OCI-LY7 (cell line): ENCODE measurements at regions not wholly inside any gene's neighbourhood (a gene's known extent, or its start where the extent isn't known, plus 50 kb on each side); places are given as distances from the start of the nearest gene placed in this dataset.

Experiments
- BruUV-seq: library from RNA; stranded (reverse); fragments of 400-500 nt; replicated peaks from 2 replicates; lab custom pipeline; 2021; lab: Mats Ljungman, UMichigan
- CTCF ChIA-PET: fragments of 300-600 bp; sonication (Branson Sonifier 250); formaldehyde crosslinking; loops from one replicate; lab custom pipeline; 2022; ENCODE audit warnings: antibody characterized with exemption; ENCODE audit not compliant: unreplicated experiment; lab: Charles Lee
- POLR2A ChIA-PET: fragments of 300-600 bp; sonication (Branson Sonifier 250); formaldehyde crosslinking; loops from one replicate; lab custom pipeline; 2022; ENCODE audit warnings: antibody characterized with exemption; lab: Charles Lee
- DNase-seq: peaks from one replicate; pipeline ENCODE4 v3.0.0-alpha.2; 2015; ENCODE audit warnings: low spot score
- H2AFZ ChIP-seq: fragments of 200-600 bp; sonication (generic), shearing (Covaris generic); 2 replicates; pipeline ENCODE4 v1.6.1; 2014; ENCODE audit warnings: mild to moderate bottlenecking, antibody characterized with exemption, low read length, moderate library complexity
- H3K27ac ChIP-seq: fragments of 200-600 bp; sonication (generic); 2 replicates; pipeline ENCODE4 v1.5.1; 2014; ENCODE audit warnings: mixed run types, low read depth, mild to moderate bottlenecking, moderate library complexity, low read length, inconsistent platforms; ENCODE audit not compliant: poor library complexity, severe bottlenecking
- H3K36me3 ChIP-seq: fragments of 200-600 bp; sonication (generic); 2 replicates; pipeline ENCODE4 v1.6.1; 2014; ENCODE audit warnings: mild to moderate bottlenecking, antibody characterized with exemption, low read length, moderate library complexity, mixed read lengths; ENCODE audit not compliant: insufficient read depth
- H3K4me1 ChIP-seq: fragments of 200-600 bp; sonication (generic); 2 replicates; pipeline ENCODE4 v1.5.1; 2014; ENCODE audit warnings: mild to moderate bottlenecking, low read length; ENCODE audit not compliant: insufficient read depth, poor library complexity, severe bottlenecking
- H3K4me2 ChIP-seq: fragments of 200-600 bp; sonication (generic); 2 replicates; pipeline ENCODE4 v1.6.1; 2014; ENCODE audit warnings: mild to moderate bottlenecking, low read length
- H3K4me3 ChIP-seq: fragments of 200-600 bp; sonication (generic); 2 replicates; pipeline ENCODE4 v1.5.1; 2014; ENCODE audit warnings: mild to moderate bottlenecking, low read depth, low read length; ENCODE audit not compliant: poor library complexity, severe bottlenecking
- H3K79me2 ChIP-seq: fragments of 200-600 bp; sonication (generic); 2 replicates; pipeline ENCODE4 v1.6.1; 2016; ENCODE audit warnings: low read depth, mild to moderate bottlenecking, low read length, moderate library complexity, mixed read lengths; ENCODE audit not compliant: insufficient read depth
- H3K9me2 ChIP-seq: fragments of 200-600 bp; sonication (generic); 2 replicates; pipeline ENCODE4 v1.6.1; 2016; ENCODE audit warnings: mild to moderate bottlenecking, low read length, mixed read lengths; ENCODE audit not compliant: insufficient read depth
- H3K9me3 ChIP-seq: fragments of 200-600 bp; sonication (generic); 2 replicates; pipeline ENCODE4 v1.6.1; 2014; ENCODE audit warnings: mild to moderate bottlenecking, mixed run types, low read length, mixed read lengths
- H4K20me1 ChIP-seq: fragments of 200-600 bp; sonication (generic); 2 replicates; pipeline ENCODE4 v1.6.1; 2014; ENCODE audit warnings: mild to moderate bottlenecking, antibody characterized with exemption, low read length, moderate library complexity, mixed read lengths; ENCODE audit not compliant: insufficient read depth
- EZH2phosphoT487 ChIP-seq: fragments of 200-600 bp; sonication (generic); IDR thresholded peaks from 2 replicates; pipeline ENCODE4 v1.6.1; 2018; ENCODE audit warnings: low read depth, borderline replicate concordance, mild to moderate bottlenecking, mixed run types, antibody characterized with exemption, low read length, moderate library complexity, mixed read lengths
- intact Hi-C: fragments of 100-400 bp; cut with micrococcal nuclease; formaldehyde crosslinking; loops from one replicate; pipeline ENCODE4 v1.10.0; 2022; ENCODE audit not compliant: unreplicated experiment
- TF ChIP-seq, protein P1 (sequence below): fragments of 200-600 bp; sonication (generic); conservative IDR thresholded peaks from 2 replicates; pipeline ENCODE4 v1.5.1; 2014; ENCODE audit warnings: mild to moderate bottlenecking, antibody characterized with exemption, low read length, moderate library complexity, mixed read lengths

- H3K9me2 ChIP-seq = no peaks in the 10 kb centered on the region
- no peak overlapping the region for H3K27ac ChIP-seq
- H3K79me2 ChIP-seq = no peaks in the 10 kb centered on the region
- H3K4me1 ChIP-seq = no peaks in the 10 kb centered on the region
- no peak overlapping the region for H3K4me3 ChIP-seq
- no peak for DNase-seq
- H4K20me1 ChIP-seq = no peaks in the 10 kb centered on the region
- no peak overlapping the region for H2AFZ ChIP-seq
- no TSS peak for BruUV-seq
- TF ChIP-seq, protein P1, sequence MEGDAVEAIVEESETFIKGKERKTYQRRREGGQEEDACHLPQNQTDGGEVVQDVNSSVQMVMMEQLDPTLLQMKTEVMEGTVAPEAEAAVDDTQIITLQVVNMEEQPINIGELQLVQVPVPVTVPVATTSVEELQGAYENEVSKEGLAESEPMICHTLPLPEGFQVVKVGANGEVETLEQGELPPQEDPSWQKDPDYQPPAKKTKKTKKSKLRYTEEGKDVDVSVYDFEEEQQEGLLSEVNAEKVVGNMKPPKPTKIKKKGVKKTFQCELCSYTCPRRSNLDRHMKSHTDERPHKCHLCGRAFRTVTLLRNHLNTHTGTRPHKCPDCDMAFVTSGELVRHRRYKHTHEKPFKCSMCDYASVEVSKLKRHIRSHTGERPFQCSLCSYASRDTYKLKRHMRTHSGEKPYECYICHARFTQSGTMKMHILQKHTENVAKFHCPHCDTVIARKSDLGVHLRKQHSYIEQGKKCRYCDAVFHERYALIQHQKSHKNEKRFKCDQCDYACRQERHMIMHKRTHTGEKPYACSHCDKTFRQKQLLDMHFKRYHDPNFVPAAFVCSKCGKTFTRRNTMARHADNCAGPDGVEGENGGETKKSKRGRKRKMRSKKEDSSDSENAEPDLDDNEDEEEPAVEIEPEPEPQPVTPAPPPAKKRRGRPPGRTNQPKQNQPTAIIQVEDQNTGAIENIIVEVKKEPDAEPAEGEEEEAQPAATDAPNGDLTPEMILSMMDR = no peak
- TF ChIP-seq EZH2phosphoT487 = no peak
- H3K36me3 ChIP-seq = no peaks in the 10 kb centered on the region
- ChIA-PET CTCF (no interaction called here), POLR2A (no interaction called here)
- no peaks in the 10 kb centered on the region for H3K9me3 ChIP-seq
- H3K4me2 ChIP-seq = no peak overlapping the region
- intact Hi-C loops = no loop called here
Measured at GRCh38 chr22:47713941-47714340, 951.5 kb downstream of the TBC1D22A start.

DNA sequence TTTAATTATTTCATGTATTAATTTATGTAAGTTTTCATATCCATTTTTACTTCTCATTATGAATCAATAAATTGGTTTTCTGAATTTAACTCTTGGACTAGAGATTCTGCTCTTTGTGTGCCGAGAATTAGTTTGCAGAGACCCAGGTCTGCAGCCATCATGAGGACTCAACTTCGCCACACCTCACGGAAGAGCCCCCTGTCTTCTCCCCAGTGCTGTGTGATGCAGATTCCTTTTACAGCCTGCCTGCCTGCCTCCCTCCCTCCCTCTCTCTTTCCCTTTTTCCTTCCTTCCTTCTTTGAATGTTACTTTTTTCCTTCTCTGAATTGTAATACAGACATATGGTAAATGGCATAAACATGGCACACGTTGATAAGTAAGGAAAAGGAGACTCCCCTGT, 947.7 kb downstream of the TBC1D22A start:
- no peaks in the 10 kb centered on the region for H3K9me3 ChIP-seq
- ChIA-PET POLR2A (no interaction called here), CTCF (no interaction called here)
- intact Hi-C loops = no loop called here
- no peak overlapping the region for H3K27ac ChIP-seq
- DNase-seq = no peak
- no peaks in the 10 kb centered on the region for H3K4me1 ChIP-seq
- no peaks in the 10 kb centered on the region for H3K9me2 ChIP-seq
- H4K20me1 ChIP-seq = no peaks in the 10 kb centered on the region
- H3K36me3 ChIP-seq = no peaks in the 10 kb centered on the region
- no peak overlapping the region for H2AFZ ChIP-seq
- no peak for TF ChIP-seq EZH2phosphoT487
- TF ChIP-seq, protein P1 = no peak
- H3K79me2 ChIP-seq = no peaks in the 10 kb centered on the region
- H3K4me2 ChIP-seq = no peak overlapping the region
- BruUV-seq = no TSS peak
- no peak overlapping the region for H3K4me3 ChIP-seq

DNA sequence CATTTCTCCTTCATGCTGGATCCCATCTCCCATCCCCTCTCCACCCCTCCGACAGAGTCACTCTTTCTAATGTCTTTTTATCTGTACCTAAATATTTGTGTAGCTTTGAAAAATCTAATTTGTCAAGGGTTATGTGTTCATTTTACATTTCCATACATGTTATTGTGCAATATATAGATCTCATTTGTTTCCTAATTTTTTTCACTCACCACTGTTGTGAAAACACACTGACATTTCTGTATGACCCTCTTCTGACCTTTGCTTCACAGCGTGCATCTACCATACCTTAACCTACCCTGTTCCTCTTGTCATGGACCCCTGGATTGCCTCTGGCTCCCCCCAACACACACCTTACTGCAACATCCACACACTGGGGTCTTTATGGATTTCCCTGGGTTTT, 942.9 kb downstream of the TBC1D22A start:
- Histone ChIP-seq H3K27ac (no peak overlapping the region), H3K36me3 (no peaks in the 10 kb centered on the region), H3K4me3 (no peak overlapping the region), H3K4me2 (no peak overlapping the region), H4K20me1 (no peaks in the 10 kb centered on the region), H3K79me2 (no peaks in the 10 kb centered on the region), H3K9me2 (no peaks in the 10 kb centered on the region), H3K9me3 (no peaks in the 10 kb centered on the region), H3K4me1 (no peaks in the 10 kb centered on the region), H2AFZ (no peak overlapping the region)
- ChIA-PET POLR2A (no interaction called here), CTCF (no interaction called here)
- no peak for DNase-seq
- intact Hi-C loops = no loop called here
- no TSS peak for BruUV-seq
- no peak for TF ChIP-seq EZH2phosphoT487
- TF ChIP-seq, protein P1 = no peak
